ENCODE measurements at regions not wholly inside any gene's neighbourhood (a gene's known extent, or its start where the extent isn't known, plus 50 kb on each side); places are given as distances from the start of the nearest gene placed in this dataset.

DNA sequence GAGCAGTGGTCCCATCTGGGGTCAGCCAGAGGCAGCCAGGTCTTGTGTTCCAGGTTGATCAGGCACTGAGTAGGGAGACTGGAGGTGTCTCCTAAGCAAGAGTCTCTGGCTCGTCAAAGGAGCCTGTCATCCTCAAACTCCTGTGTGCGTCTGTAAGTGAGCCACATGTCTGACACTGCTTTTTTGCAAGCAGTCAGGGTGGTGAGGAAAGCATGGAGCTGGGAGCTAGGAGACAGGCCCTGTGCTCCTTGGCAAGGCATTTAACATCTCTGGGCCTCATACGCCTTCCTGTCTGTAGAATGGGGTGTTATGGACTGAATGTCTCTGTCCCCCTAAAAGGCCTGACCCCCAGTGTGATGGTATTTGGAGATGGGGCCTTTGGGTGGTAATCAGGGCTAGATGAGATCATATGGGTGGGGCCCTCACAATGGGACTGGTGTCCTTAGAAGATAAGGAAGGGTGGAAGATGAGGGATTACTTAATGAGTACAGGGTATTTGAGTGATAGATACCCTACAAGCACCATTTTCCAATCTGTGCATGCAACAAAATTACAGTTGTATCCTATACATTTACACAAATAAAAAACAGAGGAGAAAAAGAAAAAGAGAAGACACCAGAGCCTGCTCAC, 53.0 kb downstream of the ARL6IP4 start:
- no peak overlapping the region for H3K9ac ChIP-seq (ENCODE audit: low read length)
- H4K20me1 ChIP-seq (ENCODE audit: insufficient read depth, low read length) = no peaks in the 10 kb centered on the region
- H3K27me3 ChIP-seq (ENCODE audit: low read depth, low read length) = no peaks in the 10 kb centered on the region
- no peak overlapping the region for H3K4me3 ChIP-seq (ENCODE audit: low read length)
- H3K4me2 ChIP-seq (ENCODE audit: low read length) = no peak overlapping the region
- H3K9me3 ChIP-seq (ENCODE audit: insufficient read depth, low read length) = no peaks in the 10 kb centered on the region
- no peak overlapping the region for H2AFZ ChIP-seq (ENCODE audit: low read depth, low read length)
- H3K4me1 ChIP-seq (ENCODE audit: low read length) = no peaks in the 10 kb centered on the region
- no peak overlapping the region for H3K27ac ChIP-seq (ENCODE audit: low read length)
- no peaks in the 10 kb centered on the region for H3K36me3 ChIP-seq (replicated peaks; ENCODE audit: low read depth, low read length)
- no peak for TF ChIP-seq EZH2phosphoT487 (IDR thresholded peaks at IDR 0.05; ENCODE audit: low read depth)
- TF ChIP-seq, protein P1, sequence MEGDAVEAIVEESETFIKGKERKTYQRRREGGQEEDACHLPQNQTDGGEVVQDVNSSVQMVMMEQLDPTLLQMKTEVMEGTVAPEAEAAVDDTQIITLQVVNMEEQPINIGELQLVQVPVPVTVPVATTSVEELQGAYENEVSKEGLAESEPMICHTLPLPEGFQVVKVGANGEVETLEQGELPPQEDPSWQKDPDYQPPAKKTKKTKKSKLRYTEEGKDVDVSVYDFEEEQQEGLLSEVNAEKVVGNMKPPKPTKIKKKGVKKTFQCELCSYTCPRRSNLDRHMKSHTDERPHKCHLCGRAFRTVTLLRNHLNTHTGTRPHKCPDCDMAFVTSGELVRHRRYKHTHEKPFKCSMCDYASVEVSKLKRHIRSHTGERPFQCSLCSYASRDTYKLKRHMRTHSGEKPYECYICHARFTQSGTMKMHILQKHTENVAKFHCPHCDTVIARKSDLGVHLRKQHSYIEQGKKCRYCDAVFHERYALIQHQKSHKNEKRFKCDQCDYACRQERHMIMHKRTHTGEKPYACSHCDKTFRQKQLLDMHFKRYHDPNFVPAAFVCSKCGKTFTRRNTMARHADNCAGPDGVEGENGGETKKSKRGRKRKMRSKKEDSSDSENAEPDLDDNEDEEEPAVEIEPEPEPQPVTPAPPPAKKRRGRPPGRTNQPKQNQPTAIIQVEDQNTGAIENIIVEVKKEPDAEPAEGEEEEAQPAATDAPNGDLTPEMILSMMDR (IDR thresholded peaks at IDR 0.05; ENCODE audit: low read depth, low read length) = no peak
- H3K79me2 ChIP-seq (ENCODE audit: low read length) = no peaks in the 10 kb centered on the region

DNA sequence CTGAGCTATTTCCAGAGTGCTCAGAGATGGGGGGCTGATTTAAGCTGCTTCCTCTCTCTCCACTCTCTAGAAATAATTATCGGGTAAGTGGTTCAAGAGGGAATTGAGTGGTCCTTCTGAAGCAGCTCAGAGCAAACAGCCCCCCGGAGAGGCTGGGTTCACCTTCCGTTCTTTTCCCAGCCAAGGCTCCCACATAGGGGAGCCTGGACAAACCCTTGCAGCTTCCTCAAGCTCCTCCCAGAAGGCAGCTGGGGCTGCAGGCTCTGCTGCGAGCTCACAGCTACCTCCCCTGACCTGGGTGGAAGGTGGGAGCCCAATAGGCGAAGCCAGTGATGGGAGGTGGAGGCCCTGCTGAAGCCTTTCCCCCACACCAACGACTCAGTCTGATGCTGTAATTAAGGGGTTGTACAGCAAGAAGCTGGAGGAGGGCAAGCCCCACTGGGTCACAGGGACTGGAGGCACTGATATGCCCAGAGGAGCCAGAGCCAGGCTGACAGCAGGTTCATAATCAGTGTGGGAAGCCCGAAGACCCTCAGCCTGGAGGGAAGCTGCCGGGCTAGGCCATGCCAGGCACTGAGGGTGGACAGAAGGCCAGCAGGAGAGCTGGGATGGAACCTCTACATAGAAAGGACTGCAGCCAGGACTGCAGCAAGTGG, 52.4 kb downstream of the ARL6IP4 start:
- no peaks in the 10 kb centered on the region for H3K36me3 ChIP-seq (replicated peaks; ENCODE audit: low read depth, low read length)
- TF ChIP-seq, protein P1 (IDR thresholded peaks at IDR 0.05; ENCODE audit: low read depth, low read length) = no peak
- TF ChIP-seq EZH2phosphoT487 (IDR thresholded peaks at IDR 0.05; ENCODE audit: low read depth) = no peak
- no peaks in the 10 kb centered on the region for H3K4me1 ChIP-seq (ENCODE audit: low read length)
- no peaks in the 10 kb centered on the region for H3K9me3 ChIP-seq (ENCODE audit: insufficient read depth, low read length)
- H2AFZ ChIP-seq (ENCODE audit: low read depth, low read length) = no peak overlapping the region
- no peaks in the 10 kb centered on the region for H3K79me2 ChIP-seq (ENCODE audit: low read length)
- H3K27me3 ChIP-seq (ENCODE audit: low read depth, low read length) = no peaks in the 10 kb centered on the region
- H3K9ac ChIP-seq (ENCODE audit: low read length) = no peak overlapping the region
- no peak overlapping the region for H3K27ac ChIP-seq (ENCODE audit: low read length)
- no peak overlapping the region for H3K4me3 ChIP-seq (ENCODE audit: low read length)
- no peaks in the 10 kb centered on the region for H4K20me1 ChIP-seq (ENCODE audit: insufficient read depth, low read length)
- no peak overlapping the region for H3K4me2 ChIP-seq (ENCODE audit: low read length)

Data from OCI-LY3 (cell line).